H9 (cell line): ENCODE measurements at regions not wholly inside any gene's neighbourhood (a gene's known extent, or its start where the extent isn't known, plus 50 kb on each side); places are given as distances from the start of the nearest gene placed in this dataset.
A peak's percentile ranks its signal among the peaks of the same experiment; 100 is the strongest.

Source experiments
- DNase-seq: peaks from one replicate; pipeline ENCODE4 v3.0.0-alpha.2; 2017
- H2AFZ ChIP-seq: one replicate; pipeline ENCODE4 v1.6.1; 2013; ENCODE audit warnings: mild to moderate bottlenecking, low read length, control low read depth, moderate library complexity
- H2AK5ac ChIP-seq: 2 replicates; pipeline ENCODE4 v1.6.1; 2013; ENCODE audit warnings: low read length, control low read depth, mixed read lengths; ENCODE audit not compliant: insufficient read length
- H2BK120ac ChIP-seq: one replicate; pipeline ENCODE4 v1.6.1; 2013; ENCODE audit warnings: low read depth, mild to moderate bottlenecking, low read length, control low read depth, inconsistent platforms; ENCODE audit not compliant: poor library complexity, severe bottlenecking
- H2BK12ac ChIP-seq: 2 replicates; pipeline ENCODE4 v1.6.1; 2013; ENCODE audit warnings: low read length, control low read depth, mixed read lengths, low read depth; ENCODE audit not compliant: insufficient read length
- H2BK15ac ChIP-seq: 2 replicates; pipeline ENCODE4 v1.6.1; 2013; ENCODE audit warnings: low read depth, low read length, control low read depth
- H2BK20ac ChIP-seq: one replicate; pipeline ENCODE4 v1.6.1; 2013; ENCODE audit warnings: low read depth, mild to moderate bottlenecking, low read length, control low read depth, inconsistent platforms; ENCODE audit not compliant: poor library complexity, severe bottlenecking
- H2BK5ac ChIP-seq: 2 replicates; pipeline ENCODE4 v1.6.1; 2013; ENCODE audit warnings: low read length, control low read depth, mixed read lengths; ENCODE audit not compliant: insufficient read length
- H3K14ac ChIP-seq: 2 replicates; pipeline ENCODE4 v1.6.1; 2013; ENCODE audit warnings: low read length, control low read depth; ENCODE audit not compliant: insufficient read depth
- H3K18ac ChIP-seq: 2 replicates; pipeline ENCODE4 v1.6.1; 2013; ENCODE audit warnings: low read depth, mild to moderate bottlenecking, mixed read lengths, low read length, control low read depth; ENCODE audit not compliant: insufficient read length
- H3K23ac ChIP-seq: 2 replicates; pipeline ENCODE4 v1.6.1; 2013; ENCODE audit warnings: low read length, control low read depth, mixed read lengths, low read depth; ENCODE audit not compliant: insufficient read length
- H3K23me2 ChIP-seq: 2 replicates; pipeline ENCODE4 v1.6.1; 2013; ENCODE audit warnings: low read depth, mild to moderate bottlenecking, mixed read lengths, low read length, control low read depth; ENCODE audit not compliant: insufficient read length, poor library complexity, severe bottlenecking
- H3K27ac ChIP-seq: 2 replicates; pipeline ENCODE4 v1.5.1; 2013; ENCODE audit warnings: low read length, control low read depth, mixed read lengths, low read depth; ENCODE audit not compliant: insufficient read length
- H3K27me3 ChIP-seq: 2 replicates; pipeline ENCODE4 v1.6.1; 2013; ENCODE audit warnings: low read length, control low read depth, inconsistent platforms; ENCODE audit not compliant: insufficient read depth
- H3K4ac ChIP-seq: 2 replicates; pipeline ENCODE4 v1.6.1; 2013; ENCODE audit warnings: low read depth, mild to moderate bottlenecking, control low read depth, inconsistent platforms, low read length, moderate library complexity
- H3K4me1 ChIP-seq: 2 replicates; pipeline ENCODE4 v1.6.1; 2013; ENCODE audit warnings: low read length, control low read depth, inconsistent platforms; ENCODE audit not compliant: insufficient read depth
- H3K4me2 ChIP-seq: 2 replicates; pipeline ENCODE4 v1.6.1; 2013; ENCODE audit warnings: low read length, control low read depth, mixed read lengths; ENCODE audit not compliant: insufficient read length, insufficient read depth
- H3K56ac ChIP-seq: 2 replicates; pipeline ENCODE4 v1.6.1; 2013; ENCODE audit warnings: low read depth, mild to moderate bottlenecking, mixed read lengths, low read length, control low read depth; ENCODE audit not compliant: insufficient read length
- H3K79me1 ChIP-seq: 2 replicates; pipeline ENCODE4 v1.6.1; 2013; ENCODE audit warnings: low read depth, mild to moderate bottlenecking, moderate library complexity, low read length, control low read depth, inconsistent platforms; ENCODE audit not compliant: insufficient read depth, poor library complexity, severe bottlenecking
- H3K79me2 ChIP-seq: 2 replicates; pipeline ENCODE4 v1.6.1; 2013; ENCODE audit warnings: low read length, control low read depth, inconsistent platforms; ENCODE audit not compliant: insufficient read depth
- H3K9ac ChIP-seq: 2 replicates; pipeline ENCODE4 v1.6.1; 2013; ENCODE audit warnings: low read length, control low read depth, mixed read lengths; ENCODE audit not compliant: insufficient read length; ENCODE audit errors: extremely low read depth
- H3K9me3 ChIP-seq: one replicate; pipeline ENCODE4 v1.6.1; 2013; ENCODE audit warnings: low read depth, low read length, inconsistent platforms; ENCODE audit not compliant: control insufficient read depth
- H3T11ph ChIP-seq: one replicate; pipeline ENCODE4 v1.6.1; 2013; ENCODE audit warnings: mild to moderate bottlenecking, low read length, control low read depth, inconsistent platforms
- H4K20me1 ChIP-seq: one replicate; pipeline ENCODE4 v1.6.1; 2013; ENCODE audit not compliant: control insufficient read depth, insufficient read length, insufficient read depth
- H4K5ac ChIP-seq: 2 replicates; pipeline ENCODE4 v1.6.1; 2013; ENCODE audit warnings: low read depth, mild to moderate bottlenecking, mixed read lengths, low read length, control low read depth; ENCODE audit not compliant: insufficient read length
- H4K8ac ChIP-seq: replicated peaks from 2 replicates; pipeline ENCODE4 v1.6.1; 2013; ENCODE audit warnings: low read length, control low read depth, mixed read lengths, low read depth; ENCODE audit not compliant: insufficient read length
- H4K91ac ChIP-seq: 2 replicates; pipeline ENCODE4 v1.6.1; 2013; ENCODE audit warnings: low read depth, mild to moderate bottlenecking, moderate library complexity, mixed read lengths, low read length, control low read depth; ENCODE audit not compliant: insufficient read length
- H3K27ac Mint-ChIP-seq, 3 experiments: 2 replicates in 2 of 3; 3 replicates in 1 of 3; pipeline ENCODE4 v1.8.0; 2020 to 2021; ENCODE audit warnings: mixed read lengths in 3 of 3, mild to moderate bottlenecking in 1 of 3, moderate library complexity in 1 of 3
- H3K27me3 Mint-ChIP-seq: 2 replicates; pipeline ENCODE4 v1.8.0; 2021; ENCODE audit warnings: low read depth, mild to moderate bottlenecking, moderate library complexity, mixed read lengths
- H3K36me3 Mint-ChIP-seq, 3 experiments: 2 replicates in 2 of 3; 3 replicates in 1 of 3; pipeline ENCODE4 v1.8.0; 2020 to 2021; ENCODE audit warnings: low read depth in 3 of 3, mixed read lengths in 3 of 3; ENCODE audit not compliant: insufficient read depth in 1 of 3
- H3K4me1 Mint-ChIP-seq, 2 experiments: 2 replicates each; pipeline ENCODE4 v1.8.0; 2020; ENCODE audit warnings: mixed read lengths in 2 of 2
- H3K4me3 Mint-ChIP-seq, 2 experiments: 2 replicates in 1 of 2; 3 replicates in 1 of 2; pipeline ENCODE4 v1.8.0; 2020 to 2021; ENCODE audit warnings: mild to moderate bottlenecking in 2 of 2, mixed read lengths in 2 of 2, moderate library complexity in 1 of 2
- H3K9me3 Mint-ChIP-seq, 2 experiments: 2 replicates in 1 of 2; 3 replicates in 1 of 2; pipeline ENCODE4 v1.8.0; 2020; ENCODE audit warnings: mild to moderate bottlenecking in 2 of 2, mixed read lengths in 2 of 2, moderate library complexity in 1 of 2
- CTCF ChIP-seq: fragments of 200-600 bp; sonication (generic); conservative IDR thresholded peaks from 3 replicates; pipeline ENCODE4 v1.8.0; 2021; ENCODE audit warnings: antibody characterized with exemption, mild to moderate bottlenecking
- WGBS: extraction: QIAGEN DNeasy Blood & Tissue Kit; methylation state at CpG from one replicate; pipeline ENCODE4 v1.1.7; 2013; ENCODE audit warnings: missing lambda C conversion rate, low lambda C conversion rate, mixed read lengths; ENCODE audit not compliant: insufficient read length; ENCODE audit errors: extremely low coverage; 5-methylcytosine and 5-hydroxymethylcytosine counted together

GRCh38 chr16:5446623-5447240 is 349.1 kb upstream of the EEF2KMT start:
- H3K18ac ChIP-seq = peak overlapping the region; percentile 77
- Mint-ChIP-seq H3K27me3 (peaks cover 63% of the 10 kb centered on the region), H3K9me3 (peaks cover 0 to 2% of the 10 kb centered on the region in 2 experiments; a peak in 1 of 5 replicates), H3K4me1 (peaks cover 57 to 62% of the 10 kb centered on the region in 2 experiments), H3K4me3 (no peak overlapping the region; a peak in 1 of 5 replicates), H3K36me3 (peaks cover 0 to 6% (median 2%) of the 10 kb centered on the region in 3 experiments; a peak in 3 of 7 replicates), H3K27ac (peak overlapping the region in 2 of 3 experiments; percentile 13 to 65; a peak in 2 of 7 replicates)
- WGBS = no CpG with 5 or more reads among the region's 8 CpGs
- no peak overlapping the region for H3K9ac ChIP-seq
- no peak overlapping the region for H3K4ac ChIP-seq
- H4K20me1 ChIP-seq = no peaks in the 10 kb centered on the region
- H3K23me2 ChIP-seq = peaks cover 2% of the 10 kb centered on the region
- no peaks in the 10 kb centered on the region for H3K79me2 ChIP-seq
- no peak overlapping the region for H2BK5ac ChIP-seq
- H4K5ac ChIP-seq = no peak overlapping the region
- H3K9me3 ChIP-seq = no peaks in the 10 kb centered on the region
- H4K91ac ChIP-seq = no peak overlapping the region
- H3K23ac ChIP-seq = no peak overlapping the region
- no peak overlapping the region for H2BK15ac ChIP-seq
- no peak overlapping the region for H2BK12ac ChIP-seq
- H3K14ac ChIP-seq = no peak overlapping the region
- H3T11ph ChIP-seq = no peak overlapping the region
- no peak overlapping the region for H2BK20ac ChIP-seq
- peaks cover 8% of the 10 kb centered on the region; the same call in 1 of the 2 replicates for H3K4me1 ChIP-seq
- no peaks in the 10 kb centered on the region for H3K27me3 ChIP-seq
- DNase-seq = peak; percentile 39
- no peak overlapping the region for H2AFZ ChIP-seq
- no peaks in the 10 kb centered on the region for H3K79me1 ChIP-seq
- no peak overlapping the region for H3K4me2 ChIP-seq
- H2AK5ac ChIP-seq = no peak overlapping the region
- H2BK120ac ChIP-seq = no peak overlapping the region
- H3K27ac ChIP-seq = no peak overlapping the region
- H3K56ac ChIP-seq = no peak overlapping the region
- no peak overlapping the region for H4K8ac ChIP-seq
- TF ChIP-seq CTCF = no peak
